Transverse colon (tissue), 4 donors: ENCODE measurements at regions not wholly inside any gene's neighbourhood (a gene's known extent, or its start where the extent isn't known, plus 50 kb on each side); places are given as distances from the start of the nearest gene placed in this dataset.

ENCODE experiments used
- CTCF ChIP-seq, 5 experiments: fragments of 200-600 bp in 3 of 5; fragments of 450-650 bp in 2 of 5; sonication (generic) in 3 of 5; IDR thresholded peaks; 1 replicate in 2 of 5; 2 replicates in 3 of 5; pipeline ENCODE4 v1.5.1; 2016 to 2017; ENCODE audit warnings: antibody characterized with exemption in 5 of 5, inconsistent platforms in 3 of 5, mild to moderate bottlenecking in 2 of 5, moderate library complexity in 1 of 5
- EP300 ChIP-seq: sonication (generic); formaldehyde crosslinking; IDR thresholded peaks from one replicate; pipeline ENCODE4 v1.6.1; 2017; ENCODE audit warnings: antibody characterized with exemption, low read depth
- POLR2A ChIP-seq: fragments of 450-650 bp; IDR thresholded peaks from one replicate; pipeline ENCODE4 v1.6.1; 2016; ENCODE audit warnings: antibody characterized with exemption, mild to moderate bottlenecking, moderate library complexity
- POLR2AphosphoS5 ChIP-seq, 3 donors: sonication (generic); formaldehyde crosslinking; IDR thresholded peaks; one replicate each; pipeline ENCODE4 v1.6.1; 2016; ENCODE audit warnings: antibody characterized with exemption in 3 of 3

- TF ChIP-seq EP300: no peak
- TF ChIP-seq POLR2A: no peak
- TF ChIP-seq CTCF (IDR thresholded peaks at IDR 0.05): no peak
- TF ChIP-seq POLR2AphosphoS5 (IDR thresholded peaks at IDR 0.05): no peak
Observed at GRCh38 chr15:95662638-95663037, 667.9 kb upstream of the NR2F2 start.
